Body of pancreas (tissue), 4 donors: ENCODE measurements at regions not wholly inside any gene's neighbourhood (a gene's known extent, or its start where the extent isn't known, plus 50 kb on each side); places are given as distances from the start of the nearest gene placed in this dataset.
A peak's percentile ranks its signal among the peaks of the same experiment; 100 is the strongest.
"Not testable (repeated sequence)": the region's sequence is repeated elsewhere in the genome, so short reads cannot be mapped to it uniquely, and the experiment has no call there.

Experiments
- ATAC-seq: fragments of 150-250 bp; one replicate; pipeline ENCODE4 v1.9.1; 2016
- DNase-seq, 4 donors: peaks; one replicate each; pipeline ENCODE4 v3.0.0-alpha.2; 2019
- H3K27ac ChIP-seq, 4 donors: fragments of 200-600 bp; sonication (generic); 1 replicate in 3 of 4; 2 replicates in 1 of 4; pipeline versions ENCODE4 v1.5.1 to v1.6.1; 2016 to 2019; ENCODE audit warnings: mild to moderate bottlenecking in 1 of 4, mixed read lengths in 1 of 4, moderate library complexity in 1 of 4
- H3K27me3 ChIP-seq, 2 donors: fragments of 200-600 bp; sonication (generic); one replicate each; pipeline ENCODE4 v1.6.0; 2016; ENCODE audit warnings: mild to moderate bottlenecking in 1 of 2
- H3K36me3 ChIP-seq, 2 donors: fragments of 200-600 bp; sonication (generic); replicated peaks in 1 of 2; 2 replicates each; pipeline ENCODE4 v1.5.1; 2016; ENCODE audit warnings: low read depth in 2 of 2; ENCODE audit not compliant: insufficient read depth in 1 of 2
- H3K4me1 ChIP-seq: fragments of 200-600 bp; sonication (generic); one replicate; pipeline ENCODE4 v1.6.0; 2016
- H3K4me3 ChIP-seq, 2 donors: fragments of 200-600 bp; sonication (generic); 1 replicate in 1 of 2; 2 replicates in 1 of 2; pipeline ENCODE4 v1.5.1; 2016 to 2019
- H3K9me3 ChIP-seq, 3 donors: fragments of 200-600 bp; sonication (generic); 1 replicate in 2 of 3; 2 replicates in 1 of 3; pipeline ENCODE4 v1.5.1; 2016
- POLR2A ChIP-seq, 3 donors: fragments of 450-650 bp; IDR thresholded peaks; one replicate each; pipeline ENCODE4 v1.6.1; 2016; ENCODE audit warnings: antibody characterized with exemption in 3 of 3, mild to moderate bottlenecking in 2 of 3
- WGBS, 2 donors: methylation state at CpG; one replicate each; pipeline ENCODE4 v1.1.5; 2017; 5-methylcytosine and 5-hydroxymethylcytosine counted together
- intact Hi-C: fragments of 100-400 bp; cut with DNase I; formaldehyde crosslinking; loops from one replicate; pipeline ENCODE4 v1.15.1; 2023
- TF ChIP-seq, protein P1 (sequence below), 7 experiments: fragments of 450-650 bp in 4 of 7; fragments of 200-600 bp in 3 of 7; sonication (generic) in 3 of 7; IDR thresholded peaks; one replicate each; pipeline ENCODE4 v1.5.1; 2016 to 2019; ENCODE audit warnings: antibody characterized with exemption in 7 of 7

GRCh38 chr3:64440498-64440897, 215.2 kb upstream of the PRICKLE2 start:
- TF ChIP-seq, protein P1, sequence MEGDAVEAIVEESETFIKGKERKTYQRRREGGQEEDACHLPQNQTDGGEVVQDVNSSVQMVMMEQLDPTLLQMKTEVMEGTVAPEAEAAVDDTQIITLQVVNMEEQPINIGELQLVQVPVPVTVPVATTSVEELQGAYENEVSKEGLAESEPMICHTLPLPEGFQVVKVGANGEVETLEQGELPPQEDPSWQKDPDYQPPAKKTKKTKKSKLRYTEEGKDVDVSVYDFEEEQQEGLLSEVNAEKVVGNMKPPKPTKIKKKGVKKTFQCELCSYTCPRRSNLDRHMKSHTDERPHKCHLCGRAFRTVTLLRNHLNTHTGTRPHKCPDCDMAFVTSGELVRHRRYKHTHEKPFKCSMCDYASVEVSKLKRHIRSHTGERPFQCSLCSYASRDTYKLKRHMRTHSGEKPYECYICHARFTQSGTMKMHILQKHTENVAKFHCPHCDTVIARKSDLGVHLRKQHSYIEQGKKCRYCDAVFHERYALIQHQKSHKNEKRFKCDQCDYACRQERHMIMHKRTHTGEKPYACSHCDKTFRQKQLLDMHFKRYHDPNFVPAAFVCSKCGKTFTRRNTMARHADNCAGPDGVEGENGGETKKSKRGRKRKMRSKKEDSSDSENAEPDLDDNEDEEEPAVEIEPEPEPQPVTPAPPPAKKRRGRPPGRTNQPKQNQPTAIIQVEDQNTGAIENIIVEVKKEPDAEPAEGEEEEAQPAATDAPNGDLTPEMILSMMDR (IDR thresholded peaks at IDR 0.05) = no peak
- no peak for TF ChIP-seq POLR2A (IDR thresholded peaks at IDR 0.05)
- ATAC-seq = peak; percentile 65
- WGBS, 2 donors = 23 to 25% methylated on average over 4 of the region's 4 CpGs
- Histone ChIP-seq H3K9me3 (no peaks in the 10 kb centered on the region), H3K36me3 (no peaks in the 10 kb centered on the region), H3K4me1 (peaks cover 54% of the 10 kb centered on the region), H3K4me3 (no peak overlapping the region), H3K27ac (peak overlapping the region; percentile 38 to 73 (median 60)), H3K27me3 (no peaks in the 10 kb centered on the region)
- DNase-seq = peak; percentile 70 to 90 (median 81)
- intact Hi-C loops = no loop called here

DNA sequence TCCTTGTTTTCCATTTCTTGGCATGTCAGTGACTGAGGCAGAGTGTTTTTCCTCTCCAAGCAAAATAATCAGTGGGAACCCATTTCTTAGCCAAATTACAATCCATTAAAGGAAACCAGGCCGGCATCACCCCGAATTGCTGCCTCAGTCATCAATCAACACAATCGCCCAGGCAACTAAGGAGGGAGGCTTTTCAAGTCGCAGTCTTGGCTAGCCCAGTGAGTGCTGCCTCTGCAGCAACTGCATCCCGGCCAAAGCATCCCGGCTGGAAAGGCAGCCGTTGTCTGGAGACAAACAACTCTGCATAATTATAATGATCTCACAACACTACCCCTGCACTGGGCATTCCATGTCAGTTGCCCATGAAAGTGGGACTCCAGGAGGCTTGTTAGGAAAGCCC, 213.5 kb upstream of the PRICKLE2 start:
- H3K9me3 ChIP-seq = no peaks in the 10 kb centered on the region
- DNase-seq = no peak
- intact Hi-C loops = no loop called here
- TF ChIP-seq POLR2A (IDR thresholded peaks at IDR 0.05) = no peak
- TF ChIP-seq, protein P1 (IDR thresholded peaks at IDR 0.05) = no peak
- 63 to 64% methylated on average over 7 of the region's 7 CpGs for WGBS, 2 donors
- no peak for ATAC-seq
- no peaks in the 10 kb centered on the region for H3K36me3 ChIP-seq
- H3K4me1 ChIP-seq = peaks cover 42% of the 10 kb centered on the region
- no peak overlapping the region for H3K4me3 ChIP-seq
- no peak overlapping the region for H3K27ac ChIP-seq
- H3K27me3 ChIP-seq = no peaks in the 10 kb centered on the region

DNA sequence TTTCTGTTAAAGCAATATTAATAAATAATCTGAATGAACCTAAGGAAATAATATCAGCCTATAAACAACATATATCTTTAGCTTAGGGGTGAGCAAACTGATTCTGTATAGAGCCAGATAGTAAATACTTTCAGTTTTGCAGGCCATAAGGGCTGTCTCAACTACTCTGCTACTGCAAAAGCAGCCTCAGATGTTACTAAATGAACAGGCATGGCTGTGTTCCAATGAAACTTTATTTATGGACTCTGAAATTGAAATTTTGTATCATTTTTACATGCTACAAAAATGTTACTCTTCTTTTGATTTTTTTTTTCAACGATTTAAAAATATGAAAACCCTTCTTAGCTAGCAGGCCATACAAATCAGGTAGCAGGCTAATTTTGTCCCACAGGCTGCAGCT, 212.8 kb upstream of the PRICKLE2 start:
- H3K27me3 ChIP-seq = no peaks in the 10 kb centered on the region
- no peak overlapping the region for H3K27ac ChIP-seq
- H3K4me1 ChIP-seq = peaks cover 38% of the 10 kb centered on the region
- ATAC-seq (no peak), DNase-seq (no peak)
- intact Hi-C loops = no loop called here
- no peaks in the 10 kb centered on the region for H3K9me3 ChIP-seq
- no peak overlapping the region for H3K4me3 ChIP-seq
- no peaks in the 10 kb centered on the region for H3K36me3 ChIP-seq
- 48% methylated on average over 1 of the region's 1 CpG for WGBS, 2 donors
- TF ChIP-seq, protein P1 (IDR thresholded peaks at IDR 0.05) = no peak
- TF ChIP-seq POLR2A (IDR thresholded peaks at IDR 0.05) = no peak

GRCh38 chr3:64437131-64437530, 211.9 kb upstream of the PRICKLE2 start:
- intact Hi-C loops = no loop called here
- H3K27ac ChIP-seq = no peak overlapping the region
- 60 to 61% methylated on average over 5 of the region's 5 CpGs for WGBS, 2 donors

DNA sequence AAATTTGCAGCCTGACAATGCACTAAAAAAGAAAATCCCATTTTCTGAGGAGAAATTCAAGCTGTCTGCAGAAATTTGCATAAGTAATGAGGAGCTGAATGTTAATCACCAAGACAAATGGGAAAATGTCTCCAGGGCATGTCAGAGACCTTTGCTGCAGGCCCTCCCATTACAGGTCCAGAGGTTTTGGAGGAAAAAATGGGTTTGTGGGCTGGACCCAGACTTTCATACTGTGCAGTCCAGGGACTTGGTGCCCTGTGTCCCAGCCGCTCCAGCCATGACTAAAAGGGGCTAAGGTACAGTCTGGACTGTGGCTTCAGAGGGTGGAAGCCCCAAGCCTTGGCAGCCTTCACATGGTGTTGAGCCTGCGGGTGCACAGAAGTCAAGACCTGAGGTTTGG, 209.8 kb upstream of the PRICKLE2 start:
- H3K27ac ChIP-seq, ATAC-seq, DNase-seq, H3K27me3 ChIP-seq, H3K36me3 ChIP-seq, H3K4me3 ChIP-seq, H3K4me1 ChIP-seq, intact Hi-C loops, H3K9me3 ChIP-seq: not testable (repeated sequence)
- WGBS, 2 donors = 89 to 92% methylated on average over 2 of the region's 2 CpGs

More at GRCh38 chr3:64437131-64437530, 211.9 kb upstream of the PRICKLE2 start:
- ATAC-seq (no peak), DNase-seq (no peak)
- peaks cover 29% of the 10 kb centered on the region for H3K4me1 ChIP-seq
- H3K36me3 ChIP-seq = no peaks in the 10 kb centered on the region
- H3K9me3 ChIP-seq = no peaks in the 10 kb centered on the region
- no peaks in the 10 kb centered on the region for H3K27me3 ChIP-seq
- TF ChIP-seq, protein P1 (IDR thresholded peaks at IDR 0.05) = no peak
- TF ChIP-seq POLR2A (IDR thresholded peaks at IDR 0.05) = no peak
- no peak overlapping the region for H3K4me3 ChIP-seq
